ENCODE measurements at regions not wholly inside any gene's neighbourhood (a gene's known extent, or its start where the extent isn't known, plus 50 kb on each side); places are given as distances from the start of the nearest gene placed in this dataset.
A peak's percentile ranks its signal among the peaks of the same experiment; 100 is the strongest.
"Not testable (repeated sequence)": the region's sequence is repeated elsewhere in the genome, so short reads cannot be mapped to it uniquely, and the experiment has no call there.

GRCh38 chr10:25076506-25077177, 60.2 kb downstream of the THNSL1 start:
- no peak for FAIRE-seq

- no peak for FAIRE-seq
Measured at GRCh38 chr10:25078658-25079431, 62.4 kb downstream of the THNSL1 start.

DNA sequence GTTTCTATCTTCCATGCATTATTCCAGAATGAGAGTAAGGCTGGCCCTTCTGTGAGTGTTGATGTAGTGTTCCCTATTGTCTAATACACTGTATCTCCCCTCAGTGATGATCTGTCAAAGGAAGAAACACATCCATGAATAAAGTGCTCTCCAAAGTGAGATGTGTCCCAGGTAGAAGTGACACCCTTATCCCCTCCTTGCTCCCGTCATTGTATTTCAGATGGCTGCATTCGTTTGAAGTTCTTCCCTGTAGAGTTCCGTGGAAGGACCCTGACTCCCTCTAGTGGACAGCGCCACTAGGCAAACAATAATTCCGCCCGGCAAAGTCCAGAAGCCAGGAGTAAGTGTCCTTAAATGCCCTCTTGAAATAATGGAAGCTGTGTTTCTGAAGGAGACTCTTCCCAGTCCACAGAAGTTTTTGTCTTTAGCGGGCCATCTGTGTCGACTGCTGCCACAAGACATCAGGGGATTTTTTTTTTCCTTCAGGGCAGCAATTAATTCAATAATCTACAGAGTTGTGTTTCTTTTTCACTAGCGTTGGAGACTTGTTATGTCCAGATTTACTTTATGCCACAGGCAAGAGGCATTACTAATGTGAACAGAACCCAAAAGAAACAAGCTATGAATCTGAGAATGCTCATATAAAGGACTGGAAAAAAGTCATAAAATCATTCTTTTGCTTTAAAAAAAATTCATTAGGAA, 64.6 kb downstream of the THNSL1 start:
- peak; percentile 93 for FAIRE-seq

DNA sequence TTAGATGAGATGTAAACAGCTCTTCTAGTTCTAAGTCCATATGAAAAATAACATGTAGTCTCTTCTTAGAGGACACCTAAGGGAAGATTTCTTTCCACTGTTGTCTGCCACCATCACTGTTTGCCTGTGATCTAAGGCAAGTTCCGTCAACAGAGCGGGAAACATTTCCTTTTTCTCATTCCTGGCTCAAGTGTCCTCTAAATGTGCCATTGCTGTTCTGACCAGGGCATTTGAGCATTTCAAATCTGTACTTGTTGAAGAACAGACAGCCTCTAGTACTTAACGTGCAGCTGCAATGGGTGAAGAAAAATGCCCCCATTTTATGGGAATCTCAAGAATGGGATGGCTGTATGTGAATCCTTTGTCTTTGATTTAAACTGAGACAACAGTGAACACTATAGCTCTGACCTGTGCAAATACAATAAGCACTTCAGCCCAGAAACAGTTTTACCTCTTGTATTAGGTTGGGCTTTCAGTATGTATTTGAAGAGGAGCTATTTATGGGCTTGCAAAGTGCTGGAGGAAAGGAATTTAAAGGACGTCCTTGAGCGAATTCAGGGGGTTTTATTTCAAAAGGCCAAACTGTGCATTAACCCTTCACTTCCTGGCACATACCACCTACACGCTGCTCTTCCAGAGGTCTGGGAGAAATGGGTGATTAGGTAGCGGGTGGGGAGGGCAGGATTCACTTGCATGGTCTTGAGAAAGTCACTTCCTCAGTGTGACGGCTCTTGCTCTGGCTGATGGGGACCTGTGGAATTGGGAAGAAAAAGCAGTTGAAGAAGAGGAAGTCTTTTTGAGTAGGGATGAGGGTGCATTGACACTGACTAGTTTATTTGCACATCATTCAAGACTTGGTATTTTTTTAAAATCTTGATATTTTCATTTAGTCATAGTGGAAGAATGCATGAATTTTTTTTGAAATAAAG, 66.1 kb downstream of the THNSL1 start:
- no peak for FAIRE-seq

DNA sequence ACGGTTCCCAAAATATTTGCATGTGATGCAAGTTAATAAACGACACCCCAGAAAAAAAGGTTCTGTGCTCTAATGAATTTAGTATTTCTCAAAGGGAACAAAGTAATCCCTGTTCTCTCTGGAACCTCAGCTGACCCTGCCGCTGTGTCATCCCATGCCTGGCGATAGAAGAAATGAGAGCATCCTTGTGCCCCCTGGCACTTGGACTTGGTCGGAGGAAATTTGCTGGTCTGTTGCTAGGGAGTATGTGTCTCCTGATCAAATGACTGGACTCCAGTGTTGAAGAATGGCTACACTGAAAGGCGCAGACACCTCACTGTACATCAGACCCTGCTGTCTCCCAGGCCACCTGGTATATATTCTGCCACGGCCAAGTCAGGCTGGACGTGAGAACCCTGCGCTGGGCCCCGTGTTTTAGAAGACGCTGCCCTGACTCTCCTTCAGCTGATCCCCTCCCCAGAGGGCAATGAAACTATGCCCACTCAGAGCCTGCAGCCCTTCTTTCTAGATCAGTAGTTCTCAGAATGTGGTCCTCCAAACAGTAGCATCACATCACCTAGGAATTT, 67.2 kb downstream of the THNSL1 start:
- FAIRE-seq = no peak

DNA sequence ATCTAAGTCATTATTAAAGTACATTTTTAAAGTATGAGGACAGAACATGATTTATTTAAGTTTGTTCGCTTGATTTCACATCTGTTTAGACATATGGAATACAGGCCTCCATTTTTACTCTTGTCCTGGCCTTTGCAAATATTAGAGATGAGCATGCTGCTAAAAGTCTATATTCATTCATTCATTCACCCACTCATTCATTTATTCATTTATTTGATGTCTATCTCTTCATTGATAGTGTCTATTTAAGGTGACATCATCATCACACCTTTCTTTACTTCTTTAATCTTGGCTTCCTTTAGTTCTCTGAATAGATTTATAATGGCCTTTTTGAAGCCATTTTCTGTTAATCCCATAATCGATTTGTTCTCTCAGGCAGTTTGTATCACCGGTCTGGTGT, 68.0 kb downstream of the THNSL1 start:
- FAIRE-seq = no peak

GRCh38 chr10:25094590-25094989, 78.2 kb downstream of the THNSL1 start:
- FAIRE-seq = no peak

DNA sequence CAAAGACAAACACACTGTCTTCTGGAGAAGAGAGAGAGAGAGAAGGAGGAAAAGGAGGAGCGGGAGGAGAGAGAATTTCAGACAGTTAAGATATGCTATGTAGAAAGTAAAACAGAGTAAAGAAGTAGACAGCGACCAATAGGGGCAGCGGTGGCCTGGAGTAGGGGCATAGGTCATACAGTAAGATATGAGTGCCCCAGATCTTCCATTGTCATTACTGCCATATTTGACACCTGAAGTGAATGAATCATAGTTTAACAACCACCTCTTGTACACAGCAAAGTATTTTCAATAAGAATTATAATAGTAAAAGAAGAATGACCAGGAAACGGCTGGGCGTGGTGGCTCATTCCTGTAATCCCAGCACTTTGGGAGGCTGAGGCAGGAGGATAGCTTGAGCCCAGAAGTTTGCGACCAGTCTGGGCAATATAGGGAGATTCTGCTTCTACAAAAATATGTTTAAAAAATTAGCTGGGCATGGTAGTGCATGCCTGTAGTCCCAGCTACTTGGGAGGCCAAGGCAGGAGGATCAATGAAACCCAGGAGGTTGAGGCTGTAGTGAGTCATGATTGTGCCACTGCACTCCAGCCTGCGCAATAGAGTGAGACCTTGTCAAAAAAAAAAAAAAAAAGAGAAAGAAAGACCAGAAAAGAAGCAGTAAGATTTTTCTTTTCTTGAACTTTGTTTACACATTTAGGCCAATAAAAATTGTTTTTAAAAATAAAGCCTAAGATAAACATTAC, 77.0 kb upstream of the GPR158 start:
- no peak for FAIRE-seq

DNA sequence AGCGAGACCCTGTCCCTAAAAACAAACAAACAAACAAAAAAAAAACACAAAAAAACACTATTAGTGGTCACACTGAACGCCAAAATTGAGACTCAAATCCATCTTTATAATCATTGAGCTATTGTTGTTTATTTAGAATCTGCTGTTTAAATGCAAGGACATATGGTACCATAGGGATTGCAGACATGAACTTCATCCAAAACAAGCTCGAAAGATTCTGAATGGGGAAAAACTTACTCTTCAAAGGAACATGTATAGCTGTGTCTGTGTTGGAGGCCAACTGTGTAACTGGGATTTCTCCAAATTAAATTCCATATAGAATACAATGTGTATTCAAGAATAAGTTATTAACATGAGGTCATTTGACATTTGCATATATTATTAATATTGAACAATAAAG, 74.7 kb upstream of the GPR158 start:
- FAIRE-seq = no peak

DNA sequence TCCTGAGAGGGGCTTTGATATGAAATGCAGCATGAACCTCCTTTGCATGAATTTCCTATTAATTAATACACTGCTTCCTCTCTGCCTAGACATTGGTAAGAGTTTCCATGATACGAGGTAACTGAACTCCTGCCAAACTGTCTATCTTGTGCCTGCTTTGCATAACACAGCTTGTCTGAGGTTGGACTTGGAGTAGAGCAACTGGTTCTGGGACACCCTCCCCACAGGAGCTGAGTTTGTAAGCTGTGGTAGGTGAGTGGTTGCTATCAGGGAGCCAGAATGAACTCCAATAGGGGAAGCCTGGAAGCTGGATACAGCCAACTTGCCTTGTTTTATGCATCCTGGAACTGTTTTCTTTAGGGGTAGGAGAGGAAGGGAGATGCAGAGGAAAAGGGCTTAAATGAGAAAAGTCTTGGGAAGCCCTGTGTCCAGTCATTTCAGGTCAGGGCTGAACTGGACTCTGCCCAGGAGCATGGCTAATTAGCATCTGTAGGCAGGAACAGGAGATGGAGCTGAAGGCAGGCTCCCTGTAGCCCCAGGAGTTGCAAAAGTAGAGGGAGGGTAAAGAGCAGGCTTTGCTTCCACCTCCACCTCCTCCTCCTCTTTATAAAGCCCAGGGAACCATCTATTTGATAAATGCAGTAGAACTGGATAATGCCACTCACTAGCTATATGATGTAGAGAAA, 73.2 kb upstream of the GPR158 start:
- no peak for FAIRE-seq

- FAIRE-seq = no peak
Measured at GRCh38 chr10:25102147-25102822, 72.5 kb upstream of the GPR158 start.

- FAIRE-seq = no peak
Measured at GRCh38 chr10:25103703-25104102, 71.1 kb upstream of the GPR158 start.

GRCh38 chr10:25104441-25104840, 70.4 kb upstream of the GPR158 start:
- no peak for FAIRE-seq

DNA sequence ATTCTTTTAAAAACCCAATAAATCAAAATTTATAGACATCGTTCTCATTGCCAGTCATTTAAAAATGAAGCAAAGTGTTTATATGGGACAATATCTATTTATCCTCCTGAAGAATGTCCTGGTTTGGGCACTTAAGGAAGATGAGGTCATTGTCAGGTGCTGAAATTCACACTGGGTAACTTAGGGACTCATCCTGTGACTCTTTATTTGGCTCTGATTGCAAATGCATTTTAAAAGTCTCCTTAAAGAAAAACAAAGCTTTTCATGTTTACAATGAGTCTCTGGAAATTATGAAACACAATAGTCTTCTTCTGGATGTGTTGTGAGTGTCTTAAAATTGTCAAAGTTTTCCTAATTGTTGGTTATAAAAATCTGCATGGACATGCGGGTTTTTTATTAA, 69.5 kb upstream of the GPR158 start:
- no peak for FAIRE-seq

DNA sequence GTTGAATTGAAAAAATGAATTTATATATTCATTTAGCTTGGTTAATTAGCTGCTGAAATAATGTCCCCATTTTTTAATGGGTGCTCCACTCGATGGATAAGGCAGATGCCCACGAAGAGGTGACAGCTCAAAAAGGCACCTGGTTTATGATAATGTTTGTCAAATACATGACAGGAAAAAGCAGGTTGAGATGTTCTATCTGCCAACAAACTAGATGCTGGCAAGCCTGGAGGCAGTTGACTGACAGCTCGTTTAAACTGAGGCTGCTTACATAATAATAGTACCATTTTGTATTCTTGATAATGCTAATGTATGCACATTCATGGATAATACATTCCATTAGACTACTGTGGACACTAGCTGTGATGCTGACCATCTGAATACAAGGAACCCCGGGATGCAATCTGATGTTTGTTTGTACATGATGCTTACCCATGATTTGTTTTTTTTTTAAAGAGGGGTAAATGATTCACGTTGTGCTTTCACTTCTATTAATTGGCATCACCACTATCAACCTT, 69.0 kb upstream of the GPR158 start:
- FAIRE-seq = no peak

- FAIRE-seq = no peak
Measured at GRCh38 chr10:25107756-25108155, 67.0 kb upstream of the GPR158 start.

DNA sequence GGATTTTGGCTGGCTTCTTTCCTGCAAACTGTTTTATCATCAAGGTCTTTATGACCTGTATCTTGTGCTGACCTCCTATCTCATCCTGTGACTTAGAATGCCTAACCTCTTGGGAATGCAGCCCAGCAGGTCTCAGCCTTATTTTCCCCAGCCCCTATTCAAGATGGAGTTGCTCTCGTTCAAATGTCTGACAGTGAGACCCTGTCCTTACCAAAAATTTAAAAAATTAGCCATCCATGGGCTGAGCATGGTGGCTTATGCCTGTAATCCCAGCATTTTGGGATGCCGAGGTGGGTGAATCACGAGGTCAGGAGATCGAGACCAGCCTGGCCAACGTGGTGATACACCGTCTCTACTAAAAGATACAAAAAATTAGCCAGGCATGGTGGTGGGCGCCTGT, 64.9 kb upstream of the GPR158 start:
- not testable (repeated sequence) for FAIRE-seq

GRCh38 chr10:25112016-25112415, 62.8 kb upstream of the GPR158 start:
- no peak for FAIRE-seq

- FAIRE-seq = no peak
Measured at GRCh38 chr10:25113191-25114035, 61.4 kb upstream of the GPR158 start.

Data from A204.1 (cell line).